ENCODE measurements at regions not wholly inside any gene's neighbourhood (a gene's known extent, or its start where the extent isn't known, plus 50 kb on each side); places are given as distances from the start of the nearest gene placed in this dataset.
"Not testable (repeated sequence)": the region's sequence is repeated elsewhere in the genome, so short reads cannot be mapped to it uniquely, and the experiment has no call there.

DNA sequence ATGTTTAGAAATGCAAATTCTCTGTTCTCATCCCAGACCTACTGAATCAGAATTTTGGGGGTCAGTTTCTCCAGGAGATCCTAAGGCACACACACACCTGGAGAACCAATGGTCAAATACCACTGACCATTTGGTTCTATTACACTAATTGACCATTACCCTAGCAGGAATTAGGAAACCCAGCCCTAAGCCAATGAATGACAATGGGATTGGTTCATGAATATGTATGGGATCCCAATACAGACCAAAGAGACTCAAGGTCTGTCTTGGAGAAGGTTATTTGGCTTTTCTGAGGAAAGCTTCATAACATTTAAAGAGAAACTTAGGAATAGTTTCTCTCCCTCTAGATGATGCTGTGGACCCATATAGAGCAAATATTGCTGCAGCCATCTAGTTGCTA is 317.0 kb downstream of the BMPER start:
- DNase-seq (ENCODE audit: low spot score) = no peak
- TF ChIP-seq, protein P1, sequence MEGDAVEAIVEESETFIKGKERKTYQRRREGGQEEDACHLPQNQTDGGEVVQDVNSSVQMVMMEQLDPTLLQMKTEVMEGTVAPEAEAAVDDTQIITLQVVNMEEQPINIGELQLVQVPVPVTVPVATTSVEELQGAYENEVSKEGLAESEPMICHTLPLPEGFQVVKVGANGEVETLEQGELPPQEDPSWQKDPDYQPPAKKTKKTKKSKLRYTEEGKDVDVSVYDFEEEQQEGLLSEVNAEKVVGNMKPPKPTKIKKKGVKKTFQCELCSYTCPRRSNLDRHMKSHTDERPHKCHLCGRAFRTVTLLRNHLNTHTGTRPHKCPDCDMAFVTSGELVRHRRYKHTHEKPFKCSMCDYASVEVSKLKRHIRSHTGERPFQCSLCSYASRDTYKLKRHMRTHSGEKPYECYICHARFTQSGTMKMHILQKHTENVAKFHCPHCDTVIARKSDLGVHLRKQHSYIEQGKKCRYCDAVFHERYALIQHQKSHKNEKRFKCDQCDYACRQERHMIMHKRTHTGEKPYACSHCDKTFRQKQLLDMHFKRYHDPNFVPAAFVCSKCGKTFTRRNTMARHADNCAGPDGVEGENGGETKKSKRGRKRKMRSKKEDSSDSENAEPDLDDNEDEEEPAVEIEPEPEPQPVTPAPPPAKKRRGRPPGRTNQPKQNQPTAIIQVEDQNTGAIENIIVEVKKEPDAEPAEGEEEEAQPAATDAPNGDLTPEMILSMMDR (IDR thresholded peaks at IDR 0.05; ENCODE audit: borderline replicate concordance, control extremely low read depth, extremely low read depth, insufficient read depth, missing control alignments) = no peak
- in situ Hi-C loops (cut with MboI; ENCODE audit: low sequenced_read_pairs, unreplicated experiment) = no loop called here

DNA sequence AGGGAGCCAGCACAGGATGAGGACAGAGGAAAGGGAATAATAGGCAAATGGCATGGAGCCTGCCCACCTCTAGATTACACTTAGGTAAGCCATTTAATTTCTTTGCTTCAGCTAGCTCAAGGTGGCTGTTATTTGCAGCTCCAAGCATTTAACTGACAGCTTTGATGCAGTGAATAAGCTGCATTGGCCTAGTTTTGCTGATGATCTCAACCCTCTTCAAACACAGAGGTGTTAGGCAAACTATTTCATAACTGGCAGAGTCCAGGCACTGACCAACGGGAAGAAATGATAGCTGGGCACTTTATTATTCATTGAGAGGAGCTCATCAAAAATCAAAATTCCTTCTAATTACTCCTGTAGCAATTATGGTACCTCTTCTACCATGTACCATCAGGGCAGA is 317.4 kb downstream of the BMPER start:
- DNase-seq (ENCODE audit: low spot score) = no peak
- in situ Hi-C loops (cut with MboI; ENCODE audit: low sequenced_read_pairs, unreplicated experiment) = no loop called here
- TF ChIP-seq, protein P1 (IDR thresholded peaks at IDR 0.05; ENCODE audit: borderline replicate concordance, control extremely low read depth, extremely low read depth, insufficient read depth, missing control alignments) = no peak

DNA sequence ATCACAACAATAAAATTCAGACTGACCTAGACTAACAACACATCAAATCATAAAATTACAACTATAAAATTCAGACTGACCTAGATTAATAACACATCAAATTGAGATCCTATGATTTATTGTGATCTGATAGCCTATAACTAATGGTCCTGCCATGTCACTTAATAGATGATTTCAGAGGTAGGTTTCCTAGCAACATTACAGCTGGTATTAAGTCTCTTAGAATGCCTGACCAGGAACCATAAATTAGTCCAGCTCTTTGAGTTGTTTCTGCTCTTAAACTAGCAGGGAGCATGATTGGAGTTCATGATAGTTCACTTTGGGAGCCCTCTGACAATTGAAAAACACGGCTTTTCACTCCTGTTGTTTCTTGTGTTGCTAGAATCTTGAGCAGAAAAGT is 318.9 kb downstream of the BMPER start:
- in situ Hi-C loops (cut with MboI; ENCODE audit: low sequenced_read_pairs, unreplicated experiment) = no loop called here
- TF ChIP-seq, protein P1 (IDR thresholded peaks at IDR 0.05; ENCODE audit: borderline replicate concordance, control extremely low read depth, extremely low read depth, insufficient read depth, missing control alignments) = no peak
- no peak for DNase-seq (ENCODE audit: low spot score)

DNA sequence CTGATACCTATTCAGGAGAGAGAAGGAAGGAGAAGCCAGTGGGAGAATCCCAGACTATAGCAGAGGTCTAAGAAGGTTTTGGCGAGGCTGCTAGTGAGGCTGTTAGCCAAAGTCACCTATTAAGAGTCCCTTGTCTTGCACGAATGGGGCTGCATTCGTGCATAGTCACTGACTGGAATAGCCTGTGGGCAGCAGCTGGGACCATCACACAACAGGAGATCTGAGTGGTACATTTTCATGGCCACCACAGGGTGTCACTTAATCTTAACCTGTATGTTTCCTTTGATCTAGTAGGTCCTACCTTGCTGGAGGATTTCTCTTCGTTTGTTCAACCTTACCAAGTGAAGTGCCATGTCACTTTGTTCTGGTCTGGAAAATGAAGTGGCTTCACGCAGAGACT is 319.9 kb downstream of the BMPER start:
- DNase-seq (ENCODE audit: low spot score) = no peak

DNA sequence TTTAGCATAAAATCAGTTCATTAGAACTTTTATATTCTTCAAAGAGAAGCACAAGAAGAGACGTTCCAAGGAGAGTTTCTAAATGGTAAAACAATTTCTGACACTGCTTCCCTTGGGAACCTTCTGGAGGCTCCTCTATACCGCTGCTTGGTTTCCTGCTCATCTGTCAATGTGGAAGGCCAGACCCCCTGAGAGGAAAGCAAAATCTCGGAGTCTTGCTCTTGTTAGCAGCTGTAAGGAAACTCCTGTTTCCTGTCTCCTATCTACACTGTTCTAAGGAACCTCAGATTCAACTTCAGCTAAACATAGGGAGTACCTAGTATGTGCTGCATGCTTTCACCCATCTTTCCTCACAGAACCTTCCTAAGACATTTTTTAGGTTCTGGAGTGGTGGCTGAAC is 322.2 kb downstream of the BMPER start:
- TF ChIP-seq, protein P1 (IDR thresholded peaks at IDR 0.05; ENCODE audit: borderline replicate concordance, control extremely low read depth, extremely low read depth, insufficient read depth, missing control alignments) = no peak
- no peak for DNase-seq (ENCODE audit: low spot score)
- in situ Hi-C loops (cut with MboI; ENCODE audit: low sequenced_read_pairs, unreplicated experiment) = no loop called here

More for the DNA sequence above, 319.9 kb downstream of the BMPER start:
- in situ Hi-C loops (cut with MboI; ENCODE audit: low sequenced_read_pairs, unreplicated experiment) = no loop called here
- TF ChIP-seq, protein P1 (IDR thresholded peaks at IDR 0.05; ENCODE audit: borderline replicate concordance, control extremely low read depth, extremely low read depth, insufficient read depth, missing control alignments) = no peak

DNA sequence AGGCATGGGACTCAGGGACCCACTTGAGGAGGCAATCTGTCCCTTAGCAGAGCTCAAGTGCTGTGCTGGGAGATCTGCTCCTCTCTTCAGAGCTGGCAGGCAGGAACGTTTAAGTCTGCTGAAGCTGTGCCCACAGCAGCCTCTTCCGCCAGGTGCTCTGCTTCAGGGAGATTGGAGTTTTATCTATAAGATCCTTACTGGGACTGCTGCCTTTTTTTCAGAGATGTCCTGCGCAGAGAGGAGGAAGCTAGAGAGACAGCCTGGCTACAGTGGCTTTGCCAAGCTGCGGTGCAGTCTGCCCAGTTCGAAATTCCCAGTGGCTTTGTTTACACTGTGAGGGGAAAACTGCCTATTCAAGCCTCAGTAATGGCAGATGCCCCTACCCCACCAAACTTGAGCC is 329.8 kb downstream of the BMPER start:
- DNase-seq (ENCODE audit: low spot score); in situ Hi-C loops (cut with MboI; ENCODE audit: low sequenced_read_pairs, unreplicated experiment): not testable (repeated sequence)

DNA sequence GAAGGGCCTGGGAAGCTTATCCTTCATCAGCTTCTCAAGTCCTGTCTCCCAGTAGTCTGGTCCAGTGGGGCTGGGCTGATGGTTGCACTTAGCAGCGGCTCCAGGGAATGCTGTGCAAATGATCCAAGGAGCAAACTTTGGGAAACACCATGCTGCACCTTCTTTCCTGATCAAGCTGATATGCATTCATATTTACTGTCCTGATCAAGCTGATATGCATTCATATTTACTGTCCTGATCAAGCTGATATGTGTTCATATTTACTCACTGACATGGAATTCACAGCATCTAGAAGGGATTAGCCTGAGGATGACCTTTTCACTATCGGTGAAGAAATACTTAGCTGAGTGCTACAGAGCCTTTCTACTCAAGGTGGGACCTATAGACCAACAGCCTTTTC is 330.7 kb downstream of the BMPER start:
- in situ Hi-C loops (cut with MboI; ENCODE audit: low sequenced_read_pairs, unreplicated experiment) = no loop called here
- TF ChIP-seq, protein P1 (IDR thresholded peaks at IDR 0.05; ENCODE audit: borderline replicate concordance, control extremely low read depth, extremely low read depth, insufficient read depth, missing control alignments) = no peak
- no peak for DNase-seq (ENCODE audit: low spot score)
